BJ (cell line): ENCODE measurements at regions not wholly inside any gene's neighbourhood (a gene's known extent, or its start where the extent isn't known, plus 50 kb on each side); places are given as distances from the start of the nearest gene placed in this dataset.

Experiments used
- CTCF ChIA-PET: fragments of 350-600 bp; formaldehyde crosslinking; extraction: SDS; loops from one replicate; lab custom pipeline; 2021; ENCODE audit warnings: antibody characterized with exemption, inconsistent platforms; lab: Yijun Ruan, JAX
- POLR2A ChIA-PET: fragments of 300-600 bp; sonication (Branson Sonifier 250); formaldehyde crosslinking; extraction: SDS; loops from one replicate; lab custom pipeline; 2021; ENCODE audit warnings: antibody characterized with exemption; lab: Charles Lee
- DNase-seq: peaks from one replicate; pipeline ENCODE4 v3.0.0-alpha.2; 2011; ENCODE audit warnings: low read depth
- H3K27me3 ChIP-seq: 2 replicates; pipeline ENCODE4 v1.6.0; 2011; ENCODE audit warnings: low read length; ENCODE audit not compliant: control insufficient read depth, insufficient read depth
- H3K36me3 ChIP-seq: 2 replicates; pipeline ENCODE4 v1.5.1; 2011; ENCODE audit warnings: low read length; ENCODE audit not compliant: control insufficient read depth, insufficient read depth
- H3K4me3 ChIP-seq: 2 replicates; pipeline ENCODE4 v1.5.1; 2011; ENCODE audit warnings: low read depth, mild to moderate bottlenecking, control low read depth, low read length
- CTCF ChIP-seq: IDR thresholded peaks from 2 replicates; pipeline ENCODE4 v1.5.1; 2011; ENCODE audit warnings: low read depth, mild to moderate bottlenecking, control low read depth, inconsistent platforms, low read length, moderate library complexity; ENCODE audit not compliant: insufficient read depth

- Histone ChIP-seq H3K27me3 (no peaks in the 10 kb centered on the region), H3K36me3 (no peaks in the 10 kb centered on the region), H3K4me3 (no peak overlapping the region)
- DNase-seq = no peak
- no peak for TF ChIP-seq CTCF
- POLR2A ChIA-PET = no interaction called here
- CTCF ChIA-PET = no interaction called here
Measured at GRCh38 chr1:198841477-198841876, 202.6 kb downstream of the PTPRC start.

GRCh38 chr1:198842686-198843085, 203.8 kb downstream of the PTPRC start:
- Histone ChIP-seq H3K36me3 (no peaks in the 10 kb centered on the region), H3K27me3 (no peaks in the 10 kb centered on the region), H3K4me3 (no peak overlapping the region)
- no peak for DNase-seq
- POLR2A ChIA-PET = no interaction called here
- CTCF ChIA-PET = interaction anchor here (1.2 kb wide), 1 partner anchor 10 kb away, joined by 6 read pairs; no protein-coding TSS in a partner anchor
- no peak for TF ChIP-seq CTCF

GRCh38 chr1:198845271-198845670, 206.4 kb downstream of the PTPRC start:
- no peak for TF ChIP-seq CTCF
- no peak for DNase-seq
- ChIA-PET POLR2A (no interaction called here), CTCF (no interaction called here)
- Histone ChIP-seq H3K27me3 (no peaks in the 10 kb centered on the region), H3K4me3 (no peak overlapping the region), H3K36me3 (no peaks in the 10 kb centered on the region)

- no peak overlapping the region for H3K4me3 ChIP-seq
- H3K27me3 ChIP-seq = no peaks in the 10 kb centered on the region
- no peak for DNase-seq
- ChIA-PET CTCF (no interaction called here), POLR2A (no interaction called here)
- no peak for TF ChIP-seq CTCF
- H3K36me3 ChIP-seq = no peaks in the 10 kb centered on the region
Measured at GRCh38 chr1:198845851-198846250, 207.0 kb downstream of the PTPRC start.

- TF ChIP-seq CTCF = no peak
- ChIA-PET CTCF (no interaction called here), POLR2A (no interaction called here)
- Histone ChIP-seq H3K27me3 (no peaks in the 10 kb centered on the region), H3K36me3 (no peaks in the 10 kb centered on the region), H3K4me3 (no peak overlapping the region)
- no peak for DNase-seq
Measured at GRCh38 chr1:198846556-198846955, 207.7 kb downstream of the PTPRC start.
